ENCODE measurements at regions not wholly inside any gene's neighbourhood (a gene's known extent, or its start where the extent isn't known, plus 50 kb on each side); places are given as distances from the start of the nearest gene placed in this dataset.

- no peak for DNase-seq (ENCODE audit: low spot score)
Measured at GRCh38 chr12:124504273-124505000, 63.0 kb downstream of the NCOR2 start.

- DNase-seq (ENCODE audit: low spot score): no peak
Measured at GRCh38 chr12:124503305-124503704, 64.1 kb downstream of the NCOR2 start.

GRCh38 chr12:124502379-124502778, 65.0 kb downstream of the NCOR2 start:
- no peak for DNase-seq (ENCODE audit: low spot score)

- no peak for DNase-seq (ENCODE audit: low spot score)
Measured at GRCh38 chr12:124501827-124502226, 65.6 kb downstream of the NCOR2 start.

GRCh38 chr12:124501112-124501561, 66.3 kb downstream of the NCOR2 start:
- DNase-seq (ENCODE audit: low spot score): no peak

GRCh38 chr12:124499898-124500244, 67.5 kb downstream of the NCOR2 start:
- DNase-seq (ENCODE audit: low spot score): no peak

- no peak for DNase-seq (ENCODE audit: low spot score)
Measured at GRCh38 chr12:124499190-124499753, 68.1 kb downstream of the NCOR2 start.

GRCh38 chr12:124498275-124499189, 68.9 kb downstream of the NCOR2 start:
- no peak for DNase-seq (ENCODE audit: low spot score)

- DNase-seq (ENCODE audit: low spot score): no peak
Measured at GRCh38 chr12:124497658-124498057, 69.8 kb downstream of the NCOR2 start.

- DNase-seq (ENCODE audit: low spot score): no peak
Measured at GRCh38 chr12:124497039-124497438, 70.4 kb downstream of the NCOR2 start.

GRCh38 chr12:124496584-124496983, 70.8 kb downstream of the NCOR2 start:
- no peak for DNase-seq (ENCODE audit: low spot score)

- DNase-seq (ENCODE audit: low spot score): no peak
Measured at GRCh38 chr12:124495194-124495983, 72.0 kb downstream of the NCOR2 start.

GRCh38 chr12:124494751-124495129, 72.7 kb downstream of the NCOR2 start:
- DNase-seq (ENCODE audit: low spot score): no peak

- DNase-seq (ENCODE audit: low spot score): no peak
Measured at GRCh38 chr12:124493809-124494750, 73.3 kb downstream of the NCOR2 start.

GRCh38 chr12:124492879-124493808, 74.3 kb downstream of the NCOR2 start:
- DNase-seq (ENCODE audit: low spot score): no peak

GRCh38 chr12:124491856-124492420, 75.5 kb downstream of the NCOR2 start:
- DNase-seq (ENCODE audit: low spot score): no peak

GRCh38 chr12:124491310-124491709, 76.1 kb downstream of the NCOR2 start:
- no peak for DNase-seq (ENCODE audit: low spot score)

GRCh38 chr12:124490584-124491305, 76.7 kb downstream of the NCOR2 start:
- DNase-seq (ENCODE audit: low spot score): no peak

All from HuH-7.5 (cell line).